Activated CD4-positive, CD25-positive, alpha-beta regulatory T cell treated with anti-CD3 and anti-CD28 coated beads, Interleukin-2, amount 50 U/mL, for 72 hours (primary cell): ENCODE measurements at regions not wholly inside any gene's neighbourhood (a gene's known extent, or its start where the extent isn't known, plus 50 kb on each side); places are given as distances from the start of the nearest gene placed in this dataset.
A peak's percentile ranks its signal among the peaks of the same experiment; 100 is the strongest.
"Not testable (repeated sequence)": the region's sequence is repeated elsewhere in the genome, so short reads cannot be mapped to it uniquely, and the experiment has no call there.

ENCODE experiments used
- DNase-seq: peaks from one replicate; pipeline ENCODE4 v3.0.0; 2021

- DNase-seq, result not testable (repeated sequence)
These were observed 3960.2 kb upstream of the TPTE start for GRCh38 chr21:6561168-6561567.

GRCh38 chr21:6561578-6561977 lies 3959.8 kb upstream of the TPTE start:
- DNase-seq, result not testable (repeated sequence)

- DNase-seq, result not testable (repeated sequence)
These were observed 3956.7 kb upstream of the TPTE start for GRCh38 chr21:6564543-6565166.

GRCh38 chr21:6565190-6566094 lies 3955.9 kb upstream of the TPTE start:
- DNase-seq, result peak; percentile 28

GRCh38 chr21:6567542-6567941 lies 3953.8 kb upstream of the TPTE start:
- DNase-seq, result not testable (repeated sequence)

GRCh38 chr21:6569152-6569551 lies 3952.2 kb upstream of the TPTE start:
- DNase-seq, result not testable (repeated sequence)

GRCh38 chr21:6569587-6570392 lies 3951.6 kb upstream of the TPTE start:
- not testable (repeated sequence) for DNase-seq

- not testable (repeated sequence) for DNase-seq
These were observed 3950.5 kb upstream of the TPTE start for GRCh38 chr21:6570700-6571368.

- not testable (repeated sequence) for DNase-seq
These were observed 3947.8 kb upstream of the TPTE start for GRCh38 chr21:6573576-6573975.

GRCh38 chr21:6579801-6580200 lies 3941.6 kb upstream of the TPTE start:
- not testable (repeated sequence) for DNase-seq
